HG03159 (cell line): ENCODE measurements at regions not wholly inside any gene's neighbourhood (a gene's known extent, or its start where the extent isn't known, plus 50 kb on each side); places are given as distances from the start of the nearest gene placed in this dataset.
"Not testable (repeated sequence)": the region's sequence is repeated elsewhere in the genome, so short reads cannot be mapped to it uniquely, and the experiment has no call there.

Source experiments
- ATAC-seq: cut with Tn5 transposase; IDR thresholded peaks from one replicate; pipeline ENCODE4 v1.9.1; 2021; ENCODE audit warnings: mild to moderate bottlenecking, moderate library complexity; ENCODE audit not compliant: unreplicated experiment

DNA sequence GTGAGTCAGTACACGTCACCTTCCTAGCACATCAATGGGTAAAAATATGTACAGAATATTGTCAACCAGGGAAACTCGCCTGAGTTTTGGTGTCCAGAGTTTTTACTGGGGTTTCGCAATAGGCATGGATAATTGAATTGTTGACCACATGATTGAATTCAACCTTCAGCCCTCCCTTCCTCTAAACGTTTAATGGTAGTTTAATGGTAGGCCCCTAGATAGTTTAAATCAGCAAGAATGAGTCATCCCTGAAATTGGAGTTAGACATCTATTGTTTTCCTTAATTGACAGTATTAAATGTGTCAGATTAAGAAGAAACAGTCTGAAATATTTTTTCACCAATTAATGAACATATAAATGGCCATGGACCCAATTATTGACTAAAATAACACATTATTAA is 57.8 kb upstream of the CACNA2D1 start:
- no peak for ATAC-seq

DNA sequence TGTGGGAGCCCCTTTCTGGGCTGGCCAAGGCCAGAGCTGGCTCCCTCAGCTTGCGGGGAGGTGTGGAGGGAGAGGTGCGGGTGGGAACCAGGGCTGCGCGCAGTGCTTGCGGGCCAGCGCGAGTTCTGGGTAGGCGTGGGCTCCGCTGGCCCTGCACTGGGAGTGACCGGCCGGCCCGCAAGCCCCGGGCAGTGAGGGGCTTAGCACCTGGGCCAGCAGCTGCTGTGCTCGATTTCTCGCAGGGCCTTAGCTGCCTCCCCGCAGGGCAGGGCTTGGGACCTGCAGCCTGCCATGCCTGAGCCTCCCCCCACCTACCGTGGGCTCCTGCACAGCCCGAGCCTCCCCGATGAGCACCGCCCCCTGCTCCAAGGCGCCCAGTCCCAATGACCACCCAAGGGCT is 56.0 kb upstream of the CACNA2D1 start:
- not testable (repeated sequence) for ATAC-seq

GRCh38 chr7:82494420-82494819 is 50.8 kb upstream of the CACNA2D1 start:
- ATAC-seq: no peak
